ENCODE measurements at regions not wholly inside any gene's neighbourhood (a gene's known extent, or its start where the extent isn't known, plus 50 kb on each side); places are given as distances from the start of the nearest gene placed in this dataset.

DNA sequence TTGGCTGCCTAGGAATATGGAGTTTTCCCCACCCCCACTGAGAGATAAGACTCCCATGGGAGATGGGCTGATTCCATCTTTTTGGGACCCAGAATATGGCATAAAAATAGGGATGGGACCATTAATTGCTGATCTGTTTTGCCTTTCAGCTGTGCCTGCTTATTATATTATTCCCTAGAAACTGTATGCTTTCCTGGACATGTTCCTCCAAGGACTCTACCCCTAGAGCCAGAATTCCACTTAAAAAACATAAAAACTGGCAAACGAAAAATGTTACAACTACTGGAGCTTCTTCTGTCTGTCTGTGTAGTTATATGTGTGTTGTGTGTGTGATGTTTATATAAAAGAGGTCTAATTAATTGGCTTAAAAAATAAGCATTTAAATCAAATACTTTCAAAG lies 159.9 kb upstream of the PRR20A start:
- Histone ChIP-seq H3K27ac (ENCODE audit: low read depth, low read length) (no peak overlapping the region), H3K4me2 (ENCODE audit: insufficient read depth in 1 of 2, low read depth in 2 of 2, low read length in 2 of 2) (no peak overlapping the region), H3K9ac (replicated peaks in 1 of 4; ENCODE audit: extremely low read depth in 1 of 4, low read depth in 3 of 4, low read length in 3 of 4) (no peak overlapping the region), H3K36me3 (ENCODE audit: control insufficient read depth in 2 of 4, insufficient read depth in 4 of 4, low read length in 3 of 4) (no peaks in the 10 kb centered on the region), H2BK15ac (ENCODE audit: low read length) (no peak overlapping the region), H2BK5ac (ENCODE audit: low read depth, low read length) (no peak overlapping the region), H3K4me3 (ENCODE audit: extremely low read depth in 1 of 4, insufficient read depth in 2 of 4, low read depth in 3 of 4, low read length in 4 of 4) (no peak overlapping the region), H4K5ac (ENCODE audit: insufficient read length, low read depth, low read length) (no peak overlapping the region), H3K79me2 (ENCODE audit: control insufficient read depth in 1 of 2, insufficient read depth in 2 of 2, low read length in 2 of 2) (no peaks in the 10 kb centered on the region), H4K20me1 (replicated peaks in 1 of 2; ENCODE audit: control insufficient read depth in 1 of 2, insufficient read depth in 2 of 2, low read length in 2 of 2) (no peaks in the 10 kb centered on the region), H3K27me3 (replicated peaks in 1 of 4; ENCODE audit: control insufficient read depth in 3 of 4, extremely low read depth in 1 of 4, insufficient read depth in 3 of 4, low read length in 3 of 4) (no peaks in the 10 kb centered on the region), H3K4me1 (replicated peaks in 1 of 4; ENCODE audit: control insufficient read depth in 3 of 4, insufficient read depth in 4 of 4, low read length in 3 of 4) (no peaks in the 10 kb centered on the region), H2AK5ac (ENCODE audit: low read depth, low read length) (no peak overlapping the region), H2BK20ac (ENCODE audit: low read length) (no peak overlapping the region), H3K23ac (ENCODE audit: insufficient read length) (no peak overlapping the region), H4K91ac (replicated peaks; ENCODE audit: insufficient read length, low read length) (no peak overlapping the region), H3K18ac (ENCODE audit: extremely low read depth, low read length) (no peak overlapping the region), H3K4ac (replicated peaks; ENCODE audit: insufficient read length, low read depth, low read length) (no peak overlapping the region), H2BK120ac (replicated peaks; ENCODE audit: low read depth, low read length) (no peak overlapping the region), H2AFZ (ENCODE audit: low read length) (no peak overlapping the region; the same call in 1 of the 2 replicates), H3K14ac (ENCODE audit: insufficient read length) (no peak overlapping the region), H3K56ac (replicated peaks; ENCODE audit: insufficient read length, low read depth, low read length) (no peak overlapping the region), H3K9me3 (ENCODE audit: insufficient read depth in 2 of 2, low read depth in 1 of 2, low read length in 1 of 2) (no peaks in the 10 kb centered on the region), H3K23me2 (ENCODE audit: low read depth, low read length) (no peaks in the 10 kb centered on the region), H3K79me1 (ENCODE audit: low read depth, low read length) (no peaks in the 10 kb centered on the region), H2BK12ac (ENCODE audit: low read depth, low read length) (no peak overlapping the region), H4K8ac (ENCODE audit: extremely low read depth, insufficient read depth, low read length) (no peak overlapping the region)
- no peak for DNase-seq (ENCODE audit: low read depth in 1 of 2, low spot score in 2 of 2)
- ChIA-PET CTCF (ENCODE audit: partially characterized antibody) (no interaction called here), POLR2A (ENCODE audit: partially characterized antibody) (no interaction called here)
- FAIRE-seq = no peak
- WGBS, 2 experiments (ENCODE audit: extremely low coverage in 1 of 2, insufficient coverage in 1 of 2, insufficient read length in 1 of 2, insufficient replicate concordance in 2 of 2, low coverage in 1 of 2, low lambda C conversion rate in 2 of 2, missing lambda C conversion rate in 1 of 2) = 86% methylated on average over 1 of the region's 1 CpG; no CpG with 5 or more reads in 1 of the 2 experiments
- no peak for TF ChIP-seq MAFK (IDR thresholded peaks at IDR 0.05; ENCODE audit: low read depth, low read length)
- no peak for TF ChIP-seq SP4 (IDR thresholded peaks at IDR 0.05; ENCODE audit: low read length)
- TF ChIP-seq RAD21 (IDR thresholded peaks at IDR 0.05 in 1 of 2, conservative IDR thresholded peaks at IDR 0.05 in 1 of 2; ENCODE audit: low read depth in 2 of 2, low read length in 2 of 2) = no peak
- no peak for TF ChIP-seq PHF8 (conservative IDR thresholded peaks at IDR 0.05; ENCODE audit: low read depth, low read length)
- TF ChIP-seq GABPA (IDR thresholded peaks at IDR 0.05; ENCODE audit: borderline replicate concordance, insufficient read depth, low read length) = no peak
- TF ChIP-seq YY1 (IDR thresholded peaks at IDR 0.05; ENCODE audit: low read depth, low read length) = no peak
- TF ChIP-seq BCL11A (IDR thresholded peaks at IDR 0.05; ENCODE audit: low read depth in 2 of 2, low read length in 2 of 2) = no peak
- no peak for TF ChIP-seq CTCF (IDR thresholded peaks at IDR 0.05; ENCODE audit: control extremely low read depth in 1 of 3, insufficient read depth in 1 of 3, low read depth in 1 of 3, low read length in 3 of 3)
- no peak for TF ChIP-seq KDM5A (IDR thresholded peaks at IDR 0.05; ENCODE audit: low read length)
- TF ChIP-seq KDM4A (IDR thresholded peaks at IDR 0.05; ENCODE audit: low read depth, low read length, severe bottlenecking) = no peak

All from H1 (cell line).